Activated CD4-positive, alpha-beta T cell treated with anti-CD3 and anti-CD28 coated beads, Interleukin-2, amount 50 U/mL, for 16 hours (primary cell): ENCODE measurements at regions not wholly inside any gene's neighbourhood (a gene's known extent, or its start where the extent isn't known, plus 50 kb on each side); places are given as distances from the start of the nearest gene placed in this dataset.
"Not testable (repeated sequence)": the region's sequence is repeated elsewhere in the genome, so short reads cannot be mapped to it uniquely, and the experiment has no call there.

Source experiments
- DNase-seq: peaks from one replicate; pipeline ENCODE4 v3.0.0-alpha.2; 2020

GRCh38 chr6:170232186-170233002, 58.5 kb downstream of the DLL1 start:
- DNase-seq: no peak

GRCh38 chr6:170231293-170232185, 59.3 kb downstream of the DLL1 start:
- DNase-seq: no peak

DNA sequence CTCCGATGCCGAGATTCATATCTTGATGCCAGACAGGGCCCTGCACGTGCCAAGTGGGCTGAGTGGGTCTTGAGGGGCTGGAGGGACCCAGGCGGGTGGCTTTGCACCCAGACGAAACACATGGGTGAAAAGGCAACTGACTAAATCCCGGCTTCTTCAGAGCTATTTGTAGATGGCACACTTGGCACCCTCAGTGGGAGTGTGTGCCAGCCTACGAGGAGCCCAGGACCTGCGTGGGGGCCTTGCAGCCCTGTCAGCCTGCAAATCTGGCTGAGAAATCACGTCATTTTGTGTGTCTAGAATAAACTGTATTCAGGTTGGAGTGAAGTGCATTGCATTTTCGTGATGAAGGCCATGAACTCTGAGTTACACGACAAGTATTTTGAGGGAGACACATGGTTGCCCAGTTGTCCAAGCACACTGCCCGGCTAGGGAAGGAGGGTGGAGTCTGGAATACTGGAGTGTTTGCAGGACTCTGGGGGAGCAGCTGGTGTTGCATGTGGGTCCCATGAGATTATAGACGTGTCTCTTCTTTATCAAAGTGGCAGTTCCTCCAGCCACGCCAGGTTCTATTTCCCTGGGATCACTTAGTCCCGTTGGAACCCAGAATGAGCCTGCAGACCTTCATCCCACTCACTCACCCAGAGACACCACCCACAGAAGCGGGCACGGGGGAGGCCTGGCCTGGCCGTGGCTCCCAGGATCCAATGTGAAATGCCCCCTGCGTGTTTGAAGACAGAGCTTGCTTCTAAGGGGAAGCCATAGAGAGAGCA, 60.2 kb downstream of the DLL1 start:
- DNase-seq: no peak

DNA sequence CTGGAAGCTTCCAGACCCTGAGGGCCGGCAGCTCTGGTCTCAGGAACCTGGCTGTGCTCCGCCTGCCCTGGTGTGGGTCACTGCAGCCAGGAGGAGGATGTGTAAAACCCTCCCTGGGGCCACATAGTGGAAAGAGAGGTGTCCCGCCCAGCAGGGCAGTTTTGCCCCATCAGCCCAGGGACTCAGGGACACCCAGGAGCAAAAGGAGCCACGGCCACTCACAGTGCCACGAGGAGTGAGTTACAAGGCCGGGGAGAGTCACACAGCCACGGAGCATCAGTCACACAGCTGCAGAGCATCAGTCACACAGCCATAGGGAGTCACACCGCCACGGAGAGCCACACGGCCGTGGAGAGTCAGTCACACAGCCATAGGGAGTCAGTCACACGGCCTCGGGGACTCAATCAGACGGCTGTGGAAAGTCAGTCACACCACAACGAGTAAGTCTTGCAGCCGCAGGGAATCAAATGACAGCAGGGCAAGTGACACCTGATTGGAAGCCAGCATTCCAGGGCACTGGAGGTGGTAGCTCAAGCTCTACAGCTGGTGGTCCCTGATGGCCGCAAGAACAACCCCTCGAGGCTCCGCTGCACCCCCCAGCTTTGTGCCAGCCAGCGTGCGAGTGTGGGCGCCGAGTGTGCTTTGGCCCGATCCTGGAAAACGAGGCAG, 60.9 kb downstream of the DLL1 start:
- no peak for DNase-seq

GRCh38 chr6:170229396-170229795, 61.5 kb downstream of the DLL1 start:
- DNase-seq: no peak

- no peak for DNase-seq
Measured at GRCh38 chr6:170228946-170229310, 62.0 kb downstream of the DLL1 start.

DNA sequence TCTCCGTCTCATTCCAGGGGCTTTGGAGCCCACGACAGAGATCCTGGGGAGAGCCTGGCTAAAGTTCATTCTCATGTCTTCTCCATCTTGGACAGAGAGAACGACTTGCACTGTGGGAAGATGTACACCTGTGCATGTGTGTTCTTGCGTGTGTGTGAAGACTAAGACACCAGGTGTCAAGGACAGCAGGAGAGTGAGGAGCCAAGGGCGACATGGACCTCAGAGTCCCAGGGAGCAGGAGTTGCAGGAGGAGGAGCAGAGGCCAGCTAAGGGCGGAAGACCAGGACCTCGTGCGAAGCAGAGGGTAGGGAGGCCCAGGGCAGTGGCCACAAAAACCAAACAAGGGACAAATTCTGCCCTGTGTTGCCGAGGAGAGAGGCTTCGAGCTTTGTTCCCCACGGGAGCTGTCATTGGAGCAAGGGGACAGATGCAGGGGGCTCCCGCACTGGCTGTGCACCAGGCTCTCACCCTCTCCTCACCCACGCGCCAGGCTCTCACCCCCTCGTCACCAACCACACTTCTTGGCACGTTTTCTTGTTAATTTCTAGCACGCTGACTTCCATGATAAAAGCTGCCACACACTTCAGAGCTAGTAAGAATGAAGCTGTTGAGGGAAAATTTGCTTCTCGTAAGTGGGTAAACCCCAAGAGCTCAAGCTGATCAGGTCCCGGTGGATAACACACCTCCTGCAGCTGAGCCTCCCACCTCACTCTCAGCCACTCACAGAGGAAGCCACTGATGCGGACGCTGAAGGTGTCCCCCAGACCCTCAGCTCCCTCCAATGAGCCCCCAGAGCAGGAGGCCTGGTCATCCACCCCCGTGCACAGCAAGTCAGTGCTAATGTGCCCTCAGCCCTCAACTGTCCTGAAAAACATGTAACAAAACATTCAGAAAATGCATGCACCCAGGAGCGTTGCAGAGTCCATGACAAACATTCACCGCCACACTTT, 62.6 kb downstream of the DLL1 start:
- no peak for DNase-seq

GRCh38 chr6:170227521-170227983, 63.3 kb downstream of the DLL1 start:
- no peak for DNase-seq

DNA sequence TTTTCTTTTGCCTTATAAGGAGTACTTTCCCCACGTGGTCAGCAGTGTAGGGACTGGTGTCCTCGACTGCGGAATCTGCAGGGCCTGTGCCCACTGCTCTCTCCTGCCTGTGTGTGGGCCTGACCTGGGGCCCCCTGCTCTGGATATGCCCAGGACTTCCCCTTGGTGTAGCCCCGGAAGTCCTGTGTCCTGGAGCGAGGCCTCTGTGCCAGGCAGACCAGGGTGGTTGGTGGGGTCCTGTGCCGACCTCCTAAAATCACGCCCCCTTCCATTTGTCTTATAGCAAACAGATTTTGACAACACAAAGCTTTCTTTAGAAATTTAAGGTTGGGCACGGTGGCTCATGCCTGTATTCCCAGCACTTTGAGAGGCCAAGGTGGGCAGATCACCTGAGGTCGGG, 64.2 kb downstream of the DLL1 start:
- DNase-seq: no peak

- no peak for DNase-seq
Measured at GRCh38 chr6:170225852-170226417, 64.9 kb downstream of the DLL1 start.

GRCh38 chr6:170224694-170225660, 65.9 kb downstream of the DLL1 start:
- DNase-seq: no peak

DNA sequence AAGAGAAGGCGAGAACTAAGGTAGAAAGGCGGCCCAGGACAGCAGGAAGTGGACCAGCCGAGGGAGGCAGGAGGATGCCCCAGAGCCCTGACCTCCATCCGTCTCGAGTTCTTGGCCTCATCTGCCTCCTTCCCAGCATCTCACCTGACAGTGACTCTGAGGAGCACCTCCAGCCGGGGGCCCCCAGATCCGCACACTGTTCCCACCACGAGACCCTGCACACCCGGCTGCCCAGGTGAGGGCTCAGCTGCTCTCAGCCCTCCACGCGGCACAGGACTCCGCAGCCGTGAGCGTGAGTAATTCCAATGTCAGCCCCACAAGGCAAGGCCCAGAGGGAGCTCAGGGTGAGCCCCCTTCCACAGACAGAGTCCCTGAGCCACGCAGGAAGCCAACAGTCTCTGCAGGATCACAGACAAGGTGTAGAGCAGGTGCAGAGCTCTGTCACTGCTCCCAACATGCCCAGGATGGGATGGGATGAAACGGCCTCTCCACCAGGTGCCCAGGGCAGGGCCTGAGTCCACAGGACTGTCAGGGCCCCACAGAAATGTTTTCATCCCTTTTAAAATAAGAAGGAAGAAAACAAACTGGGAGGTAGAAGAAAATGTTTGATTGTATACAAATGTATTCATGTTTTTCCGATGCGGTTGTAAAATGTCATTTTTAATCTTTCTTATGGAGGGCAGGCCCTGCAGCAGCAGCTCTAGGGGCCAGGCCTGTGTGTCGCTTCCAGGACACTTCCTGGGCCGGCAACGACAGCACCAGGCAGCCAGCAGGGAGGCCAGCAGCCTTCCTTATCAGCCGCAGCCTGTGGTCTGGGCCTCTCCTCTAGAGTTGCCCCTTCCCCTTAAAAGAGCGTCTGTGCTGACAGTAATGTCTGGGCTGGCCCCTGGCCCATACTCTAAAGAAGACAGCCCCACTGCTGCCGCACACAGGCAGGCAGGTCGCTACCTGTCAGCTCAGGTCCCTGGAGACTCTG, 66.9 kb downstream of the DLL1 start:
- no peak for DNase-seq

GRCh38 chr6:170222498-170223471, 68.1 kb downstream of the DLL1 start:
- DNase-seq: no peak

DNA sequence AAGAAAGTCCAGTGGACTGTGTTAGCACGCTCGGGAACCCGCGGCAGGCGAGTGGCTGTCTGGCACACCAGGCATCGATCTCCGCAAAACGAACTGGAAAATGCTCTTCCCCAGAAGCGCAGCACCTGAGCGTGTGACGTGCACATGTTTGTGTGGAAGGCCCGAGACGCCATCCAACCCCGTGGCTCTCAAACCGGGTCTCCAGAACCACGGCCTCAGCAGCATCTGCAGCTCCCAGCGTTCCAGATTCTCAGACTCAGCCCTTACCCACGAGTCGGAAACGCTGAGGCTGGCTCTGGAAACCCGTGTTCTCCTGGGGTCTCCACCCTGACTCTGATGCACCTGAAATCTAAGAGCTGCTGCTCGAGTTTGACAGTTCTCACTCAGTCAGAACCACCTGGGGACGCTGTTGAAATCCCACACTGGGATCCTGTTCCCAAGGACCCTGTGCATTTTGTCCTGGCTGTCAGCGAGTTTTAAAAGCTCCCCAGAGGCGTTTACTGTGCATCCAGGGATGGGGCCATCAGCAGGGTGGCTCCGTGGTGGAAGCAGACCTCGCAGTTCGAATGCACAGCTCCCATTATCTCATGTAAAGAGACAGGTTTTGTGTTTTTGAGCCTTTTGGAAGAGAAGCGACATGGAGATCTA, 69.0 kb downstream of the DLL1 start:
- no peak for DNase-seq

GRCh38 chr6:170221052-170221752, 69.7 kb downstream of the DLL1 start:
- DNase-seq: no peak

DNA sequence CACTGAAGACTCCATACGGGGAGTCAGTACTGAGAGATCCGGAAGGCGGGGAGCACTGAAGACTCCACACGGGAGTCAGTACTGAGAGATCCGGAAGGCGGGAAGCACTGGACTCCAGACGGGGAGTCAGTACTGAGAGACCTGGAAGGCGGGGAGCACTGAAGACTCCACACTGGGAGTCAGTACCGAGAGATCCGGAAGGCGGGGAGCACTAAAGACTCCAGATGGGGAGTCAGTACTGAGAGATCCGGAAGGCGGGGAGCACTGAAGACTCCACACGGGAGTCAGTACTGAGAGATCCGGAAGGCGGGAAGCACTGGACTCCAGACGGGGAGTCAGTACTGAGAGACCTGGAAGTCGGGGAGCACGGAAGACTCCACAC, 77.2 kb downstream of the DLL1 start:
- not testable (repeated sequence) for DNase-seq
